ENCODE measurements at regions not wholly inside any gene's neighbourhood (a gene's known extent, or its start where the extent isn't known, plus 50 kb on each side); places are given as distances from the start of the nearest gene placed in this dataset.

GRCh38 chr16:25317732-25318316 lies 60.2 kb upstream of the ZKSCAN2 start:
- TF ChIP-seq CTCF (IDR thresholded peaks at IDR 0.05; ENCODE audit: low read depth, low read length) = no peak
- Histone ChIP-seq H3K27me3 (ENCODE audit: control insufficient read depth, insufficient read depth, low read length) (no peaks in the 10 kb centered on the region), H3K4me3 (ENCODE audit: low read depth, low read length) (no peak overlapping the region), H3K9me3 (ENCODE audit: control insufficient read depth, insufficient read depth, low read length) (peaks cover 10% of the 10 kb centered on the region), H3K27ac (ENCODE audit: low read depth, low read length) (no peak overlapping the region)
- no peak for DNase-seq (ENCODE audit: low read depth, low spot score)
- POLR2A ChIA-PET = no interaction called here
- CTCF ChIA-PET = no interaction called here

DNA sequence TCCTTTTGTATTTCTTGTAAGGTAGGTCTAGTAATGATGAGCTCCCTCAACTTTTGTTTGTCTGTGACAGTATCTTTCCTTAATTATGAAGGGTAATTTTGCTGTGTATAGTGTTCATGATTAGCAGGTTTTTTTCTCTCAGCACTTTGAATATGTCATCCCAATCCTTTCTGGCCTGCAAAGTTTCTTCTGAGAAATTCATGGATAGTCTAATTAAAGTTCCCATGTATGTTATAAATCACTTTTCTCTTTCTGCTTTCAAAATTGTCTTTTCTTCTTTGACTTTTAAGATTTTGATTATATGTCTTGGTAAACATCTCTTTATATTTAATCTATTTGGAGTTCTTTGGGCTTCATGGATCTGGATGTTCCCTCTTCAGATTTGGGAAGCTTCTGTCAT lies 54.3 kb upstream of the ZKSCAN2 start:
- POLR2A ChIA-PET = no interaction called here
- no peak for TF ChIP-seq CTCF (IDR thresholded peaks at IDR 0.05; ENCODE audit: low read depth, low read length)
- CTCF ChIA-PET = no interaction called here
- Histone ChIP-seq H3K4me3 (ENCODE audit: low read depth, low read length) (no peak overlapping the region), H3K27ac (ENCODE audit: low read depth, low read length) (no peak overlapping the region), H3K27me3 (ENCODE audit: control insufficient read depth, insufficient read depth, low read length) (no peaks in the 10 kb centered on the region), H3K9me3 (ENCODE audit: control insufficient read depth, insufficient read depth, low read length) (peaks cover 14% of the 10 kb centered on the region)
- DNase-seq (ENCODE audit: low read depth, low spot score) = no peak

DNA sequence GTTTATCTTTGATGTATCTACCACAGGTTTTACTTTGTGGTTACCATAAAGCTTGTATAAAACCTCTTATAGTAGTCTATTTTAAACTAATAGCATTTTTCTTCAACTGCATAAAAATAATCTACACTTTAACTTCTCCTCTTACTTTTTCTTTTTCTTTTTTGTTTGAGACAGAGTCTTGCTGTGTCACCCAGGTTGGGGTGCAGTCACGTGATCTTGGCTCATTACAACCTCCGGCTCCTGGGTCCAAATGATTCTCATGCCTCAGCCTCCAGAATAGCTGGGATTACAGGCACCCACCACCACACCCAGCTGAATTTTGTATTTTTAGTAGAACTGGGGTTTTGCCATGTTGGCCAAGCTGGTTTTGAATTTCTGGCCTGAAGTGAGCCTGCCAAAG lies 53.4 kb upstream of the ZKSCAN2 start:
- no peak overlapping the region for H3K4me3 ChIP-seq (ENCODE audit: low read depth, low read length)
- DNase-seq (ENCODE audit: low read depth, low spot score) = no peak
- ChIA-PET POLR2A (no interaction called here), CTCF (no interaction called here)
- peaks cover 14% of the 10 kb centered on the region for H3K9me3 ChIP-seq (ENCODE audit: control insufficient read depth, insufficient read depth, low read length)
- H3K27me3 ChIP-seq (ENCODE audit: control insufficient read depth, insufficient read depth, low read length) = no peaks in the 10 kb centered on the region
- no peak for TF ChIP-seq CTCF (IDR thresholded peaks at IDR 0.05; ENCODE audit: low read depth, low read length)
- H3K27ac ChIP-seq (ENCODE audit: low read depth, low read length) = no peak overlapping the region

Measured in AG04450 (cell line).